PC-9 (cell line): ENCODE measurements at regions not wholly inside any gene's neighbourhood (a gene's known extent, or its start where the extent isn't known, plus 50 kb on each side); places are given as distances from the start of the nearest gene placed in this dataset.

Experiments used
- BruUV-seq: library from RNA; stranded (reverse); fragments of 400-500 nt; replicated peaks from 2 replicates; lab custom pipeline; 2021; lab: Mats Ljungman, UMichigan
- CTCF ChIA-PET: fragments of 300-600 bp; sonication (Branson Sonifier 250); formaldehyde crosslinking; loops from one replicate; lab custom pipeline; 2022; ENCODE audit warnings: antibody characterized with exemption; lab: Charles Lee
- POLR2A ChIA-PET: fragments of 300-600 bp; sonication (Branson Sonifier 250); formaldehyde crosslinking; loops from one replicate; lab custom pipeline; 2022; ENCODE audit warnings: antibody characterized with exemption; ENCODE audit not compliant: unreplicated experiment; lab: Charles Lee
- DNase-seq, 2 experiments: peaks; one replicate each; pipeline versions ENCODE4 v3.0.0 to v3.0.0-alpha.2; 2015 to 2022; ENCODE audit warnings: mixed read lengths in 1 of 2
- H2AFZ ChIP-seq: fragments of 200-600 bp; sonication (generic); 2 replicates; pipeline ENCODE4 v1.8.1; 2017; ENCODE audit warnings: antibody characterized with exemption
- H3F3A ChIP-seq: fragments of 200-600 bp; sonication (generic); 2 replicates; pipeline ENCODE4 v1.8.1; 2017; ENCODE audit warnings: antibody characterized with exemption, mild to moderate bottlenecking, low read depth; ENCODE audit not compliant: insufficient read depth
- H3K27ac ChIP-seq: fragments of 200-600 bp; sonication (generic); 2 replicates; pipeline ENCODE4 v1.6.1; 2016; ENCODE audit warnings: mixed run types
- H3K27me3 ChIP-seq: fragments of 200-600 bp; sonication (generic); 2 replicates; pipeline ENCODE4 v1.6.1; 2016; ENCODE audit warnings: low read depth, mixed run types; ENCODE audit not compliant: insufficient read depth
- H3K36me3 ChIP-seq: fragments of 200-600 bp; sonication (generic); 2 replicates; pipeline ENCODE4 v1.6.1; 2016; ENCODE audit warnings: low read depth, mixed run types
- H3K4me1 ChIP-seq: fragments of 200-600 bp; sonication (generic); replicated peaks from 2 replicates; pipeline ENCODE4 v1.6.1; 2016; ENCODE audit warnings: mixed run types; ENCODE audit not compliant: insufficient read depth
- H3K4me2 ChIP-seq: fragments of 200-600 bp; sonication (generic); 2 replicates; pipeline ENCODE4 v1.6.1; 2017; ENCODE audit warnings: mixed run types
- H3K4me3 ChIP-seq: fragments of 200-600 bp; sonication (generic); 2 replicates; pipeline ENCODE4 v1.6.1; 2016; ENCODE audit warnings: mixed run types
- H3K79me2 ChIP-seq: fragments of 200-600 bp; sonication (generic); 2 replicates; pipeline ENCODE4 v1.6.1; 2017; ENCODE audit warnings: low read depth, mixed run types
- H3K9me2 ChIP-seq: fragments of 200-600 bp; sonication (generic); 2 replicates; pipeline ENCODE4 v1.8.1; 2017; ENCODE audit warnings: mild to moderate bottlenecking; ENCODE audit not compliant: insufficient read depth
- H3K9me3 ChIP-seq: fragments of 200-600 bp; sonication (generic); 2 replicates; pipeline ENCODE4 v1.8.1; 2016; ENCODE audit warnings: low read depth; ENCODE audit not compliant: insufficient read depth
- H4K20me1 ChIP-seq: fragments of 200-600 bp; sonication (generic); 2 replicates; pipeline ENCODE4 v1.8.1; 2017; ENCODE audit not compliant: insufficient read depth
- EZH2 ChIP-seq: fragments of 200-600 bp; sonication (generic); IDR thresholded peaks from 2 replicates; pipeline ENCODE4 v1.8.0; 2017; ENCODE audit warnings: antibody characterized with exemption, low read depth
- intact Hi-C: fragments of 100-400 bp; cut with micrococcal nuclease; formaldehyde crosslinking; loops from one replicate; pipeline ENCODE4 v1.10.0; 2022; ENCODE audit not compliant: unreplicated experiment
- TF ChIP-seq, protein P1 (sequence below): fragments of 200-600 bp; sonication (generic); conservative IDR thresholded peaks from 2 replicates; pipeline ENCODE4 v1.6.1; 2017; ENCODE audit warnings: mixed run types, antibody characterized with exemption, mild to moderate bottlenecking, moderate library complexity

DNA sequence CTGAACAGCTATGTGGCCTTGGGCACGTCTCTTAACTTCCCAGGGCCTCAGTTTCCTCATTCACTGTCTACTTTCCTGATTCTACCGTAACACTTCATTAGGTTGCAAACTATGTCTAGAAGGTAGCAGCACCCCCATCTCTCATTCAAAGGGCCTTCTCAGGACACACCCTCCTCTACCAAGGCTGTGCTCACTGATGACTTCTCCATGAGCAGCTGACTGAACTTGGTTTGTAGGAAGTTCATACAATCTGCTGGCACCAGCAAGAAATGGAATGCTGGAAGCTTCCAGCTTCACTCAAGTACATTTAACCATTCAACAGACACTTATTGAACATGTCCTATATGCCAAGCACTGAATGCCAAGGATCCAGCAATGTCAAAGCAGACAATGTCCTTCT lies 250.8 kb upstream of the CTAGE1 start:
- Histone ChIP-seq H3K4me2 (peak overlapping the region; percentile 48), H3K4me1 (peaks cover 17% of the 10 kb centered on the region), H3K9me2 (no peaks in the 10 kb centered on the region), H3K9me3 (no peaks in the 10 kb centered on the region), H3F3A (peaks cover 16% of the 10 kb centered on the region; the same call in 1 of the 2 replicates), H4K20me1 (no peaks in the 10 kb centered on the region), H3K36me3 (no peaks in the 10 kb centered on the region), H3K27ac (peak overlapping the region; percentile 60), H2AFZ (no peak overlapping the region), H3K79me2 (no peaks in the 10 kb centered on the region), H3K27me3 (no peaks in the 10 kb centered on the region), H3K4me3 (no peak overlapping the region)
- TF ChIP-seq, protein P1, sequence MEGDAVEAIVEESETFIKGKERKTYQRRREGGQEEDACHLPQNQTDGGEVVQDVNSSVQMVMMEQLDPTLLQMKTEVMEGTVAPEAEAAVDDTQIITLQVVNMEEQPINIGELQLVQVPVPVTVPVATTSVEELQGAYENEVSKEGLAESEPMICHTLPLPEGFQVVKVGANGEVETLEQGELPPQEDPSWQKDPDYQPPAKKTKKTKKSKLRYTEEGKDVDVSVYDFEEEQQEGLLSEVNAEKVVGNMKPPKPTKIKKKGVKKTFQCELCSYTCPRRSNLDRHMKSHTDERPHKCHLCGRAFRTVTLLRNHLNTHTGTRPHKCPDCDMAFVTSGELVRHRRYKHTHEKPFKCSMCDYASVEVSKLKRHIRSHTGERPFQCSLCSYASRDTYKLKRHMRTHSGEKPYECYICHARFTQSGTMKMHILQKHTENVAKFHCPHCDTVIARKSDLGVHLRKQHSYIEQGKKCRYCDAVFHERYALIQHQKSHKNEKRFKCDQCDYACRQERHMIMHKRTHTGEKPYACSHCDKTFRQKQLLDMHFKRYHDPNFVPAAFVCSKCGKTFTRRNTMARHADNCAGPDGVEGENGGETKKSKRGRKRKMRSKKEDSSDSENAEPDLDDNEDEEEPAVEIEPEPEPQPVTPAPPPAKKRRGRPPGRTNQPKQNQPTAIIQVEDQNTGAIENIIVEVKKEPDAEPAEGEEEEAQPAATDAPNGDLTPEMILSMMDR: no peak
- no peak for TF ChIP-seq EZH2
- ChIA-PET POLR2A (interaction anchor here (0.5 to 0.6 kb wide), 3 partner anchors 29 to 1068 kb away, joined by 4 to 7 read pairs (median 6); partner anchors contain the start of gene ESCO1), CTCF (interaction anchor here (0.5 kb wide), 1 partner anchor 929 kb away, joined by 9 read pairs; no protein-coding TSS in a partner anchor)
- no TSS peak for BruUV-seq
- intact Hi-C loops: loop anchor here (1.0 to 10.0 kb wide), 3 partner anchors 55 to 324 kb away; no protein-coding TSS in a partner anchor
- no peak for DNase-seq

DNA sequence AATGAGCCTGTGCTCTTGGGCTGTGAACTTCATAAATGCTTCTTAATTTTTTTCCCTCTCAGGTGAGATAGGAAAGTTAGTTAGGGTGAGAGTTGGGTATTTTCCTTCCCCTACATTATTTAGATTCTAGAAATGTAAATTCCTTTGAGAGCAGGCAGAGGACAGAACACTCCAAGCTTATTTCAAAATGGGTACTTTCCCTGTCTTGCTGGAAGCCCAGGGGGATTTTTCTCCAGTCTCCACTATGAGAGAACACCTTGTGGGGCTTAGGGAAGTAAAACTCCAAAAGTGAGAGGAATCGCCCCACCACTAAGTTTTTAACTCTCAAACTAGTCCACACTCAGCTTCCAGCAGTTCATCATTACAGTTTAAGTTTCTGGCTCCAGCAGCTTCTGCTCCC lies 253.2 kb upstream of the CTAGE1 start:
- no peak overlapping the region for H3K4me2 ChIP-seq
- H3K9me2 ChIP-seq: no peaks in the 10 kb centered on the region
- no TSS peak for BruUV-seq
- intact Hi-C loops: no loop called here
- peaks cover 16% of the 10 kb centered on the region; the same call in 1 of the 2 replicates for H3F3A ChIP-seq
- H3K79me2 ChIP-seq: no peaks in the 10 kb centered on the region
- ChIA-PET CTCF (no interaction called here), POLR2A (no interaction called here)
- DNase-seq: no peak
- no peaks in the 10 kb centered on the region for H4K20me1 ChIP-seq
- H3K36me3 ChIP-seq: no peaks in the 10 kb centered on the region
- peaks cover 20% of the 10 kb centered on the region for H3K4me1 ChIP-seq
- H2AFZ ChIP-seq: no peak overlapping the region
- TF ChIP-seq, protein P1: no peak
- TF ChIP-seq EZH2: no peak
- H3K4me3 ChIP-seq: no peak overlapping the region
- H3K27me3 ChIP-seq: no peaks in the 10 kb centered on the region
- no peaks in the 10 kb centered on the region for H3K9me3 ChIP-seq
- H3K27ac ChIP-seq: no peak overlapping the region

DNA sequence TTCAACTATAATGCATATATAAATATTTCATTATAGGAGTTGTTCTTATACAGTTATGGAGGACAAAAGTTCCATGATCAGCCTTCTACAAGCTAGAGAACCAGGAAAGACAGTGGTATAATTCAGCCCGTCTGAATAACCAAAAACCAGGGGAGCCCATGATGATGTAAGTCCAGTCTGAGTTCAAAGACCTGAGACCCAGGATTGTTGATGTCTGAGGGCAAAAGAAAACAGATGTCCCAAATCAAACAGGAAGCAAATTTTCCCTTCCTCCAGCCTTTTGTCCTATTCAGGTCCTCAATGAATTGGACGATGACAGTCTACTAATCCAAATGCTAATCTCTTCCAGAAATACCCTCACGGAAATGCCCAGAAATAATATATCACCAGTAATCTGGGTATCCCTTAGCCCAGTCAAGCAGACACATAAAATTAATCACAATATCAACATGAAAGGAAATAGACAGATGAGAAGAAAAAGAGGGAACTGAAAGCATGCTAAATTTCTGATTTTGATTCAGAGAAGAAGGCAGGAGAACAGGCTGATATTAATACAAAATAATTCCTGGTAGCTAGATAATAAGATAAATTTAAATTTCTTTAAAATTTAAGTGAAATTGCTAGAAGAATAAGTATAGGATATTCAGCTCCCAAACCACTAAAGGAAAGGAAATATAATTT lies 255.6 kb upstream of the CTAGE1 start:
- Histone ChIP-seq H3K27ac (no peak overlapping the region), H4K20me1 (no peaks in the 10 kb centered on the region), H3K9me3 (no peaks in the 10 kb centered on the region), H3K27me3 (no peaks in the 10 kb centered on the region), H3K4me3 (no peak overlapping the region), H3K9me2 (no peaks in the 10 kb centered on the region), H3K79me2 (no peaks in the 10 kb centered on the region), H3K36me3 (no peaks in the 10 kb centered on the region), H3K4me2 (no peak overlapping the region), H3F3A (peaks cover 6% of the 10 kb centered on the region; the same call in 1 of the 2 replicates), H3K4me1 (peaks cover 11% of the 10 kb centered on the region), H2AFZ (no peak overlapping the region)
- ChIA-PET CTCF (interaction anchor here (0.6 kb wide), 1 partner anchor 9 kb away, joined by 5 read pairs; no protein-coding TSS in a partner anchor), POLR2A (interaction anchor here (0.7 kb wide), 1 partner anchor 37 kb away, joined by 3 read pairs; no protein-coding TSS in a partner anchor)
- BruUV-seq: no TSS peak
- DNase-seq: no peak
- TF ChIP-seq, protein P1: no peak
- TF ChIP-seq EZH2: no peak
- intact Hi-C loops: no loop called here
